Smooth muscle cell (in vitro differentiated cells): ENCODE measurements at regions not wholly inside any gene's neighbourhood (a gene's known extent, or its start where the extent isn't known, plus 50 kb on each side); places are given as distances from the start of the nearest gene placed in this dataset.
A peak's percentile ranks its signal among the peaks of the same experiment; 100 is the strongest.

ENCODE experiments used
- DNase-seq: peaks from one replicate; lab custom pipeline; 2025; ENCODE audit not compliant: unreplicated experiment; lab: John Stamatoyannopoulos, UW
- H2AFZ ChIP-seq: fragments of 200-600 bp; sonication (generic); 2 replicates; pipeline ENCODE4 v1.6.0; 2016; ENCODE audit warnings: antibody characterized with exemption, low read depth, mild to moderate bottlenecking
- H3F3A ChIP-seq: fragments of 200-600 bp; sonication (generic); 2 replicates; pipeline ENCODE4 v1.6.0; 2017; ENCODE audit warnings: antibody characterized with exemption, low read depth
- H3K27ac ChIP-seq: fragments of 200-600 bp; sonication (generic); 2 replicates; pipeline ENCODE4 v1.5.1; 2016; ENCODE audit warnings: low read depth, mild to moderate bottlenecking
- H3K27me3 ChIP-seq: fragments of 200-600 bp; sonication (generic); 2 replicates; pipeline ENCODE4 v1.6.1; 2016; ENCODE audit warnings: low read depth, mild to moderate bottlenecking
- H3K36me3 ChIP-seq: fragments of 200-600 bp; sonication (generic); 2 replicates; pipeline ENCODE4 v1.5.1; 2016; ENCODE audit warnings: low read depth
- H3K4me1 ChIP-seq: fragments of 200-600 bp; sonication (generic); 2 replicates; pipeline ENCODE4 v1.5.1; 2016; ENCODE audit warnings: low read depth
- H3K4me2 ChIP-seq: fragments of 200-600 bp; sonication (generic); 2 replicates; pipeline ENCODE4 v1.6.0; 2016; ENCODE audit warnings: mild to moderate bottlenecking
- H3K4me3 ChIP-seq: fragments of 200-600 bp; sonication (generic); 2 replicates; pipeline ENCODE4 v1.5.1; 2016; ENCODE audit warnings: mild to moderate bottlenecking
- H3K79me2 ChIP-seq: fragments of 200-600 bp; sonication (generic); 2 replicates; pipeline ENCODE4 v1.6.0; 2016; ENCODE audit warnings: low read depth, mild to moderate bottlenecking
- H3K9ac ChIP-seq: fragments of 200-600 bp; sonication (generic); 2 replicates; pipeline ENCODE4 v1.6.0; 2016; ENCODE audit warnings: low read depth
- H3K9me3 ChIP-seq: fragments of 200-600 bp; sonication (generic); replicated peaks from 2 replicates; pipeline ENCODE4 v1.5.1; 2016; ENCODE audit warnings: low read depth
- H4K20me1 ChIP-seq: fragments of 200-600 bp; sonication (generic); 2 replicates; pipeline ENCODE4 v1.6.0; 2016; ENCODE audit warnings: low read depth
- WGBS: methylation state at CpG from one replicate; pipeline ENCODE4 v1.1.7; 2016; ENCODE audit warnings: low lambda C conversion rate; 5-methylcytosine and 5-hydroxymethylcytosine counted together
- TF ChIP-seq, protein P1 (sequence below): fragments of 200-600 bp; sonication (generic); IDR thresholded peaks from 2 replicates; pipeline ENCODE4 v1.5.1; 2017; ENCODE audit warnings: borderline replicate concordance, mild to moderate bottlenecking, antibody characterized with exemption; ENCODE audit not compliant: insufficient read depth, poor library complexity, severe bottlenecking

DNA sequence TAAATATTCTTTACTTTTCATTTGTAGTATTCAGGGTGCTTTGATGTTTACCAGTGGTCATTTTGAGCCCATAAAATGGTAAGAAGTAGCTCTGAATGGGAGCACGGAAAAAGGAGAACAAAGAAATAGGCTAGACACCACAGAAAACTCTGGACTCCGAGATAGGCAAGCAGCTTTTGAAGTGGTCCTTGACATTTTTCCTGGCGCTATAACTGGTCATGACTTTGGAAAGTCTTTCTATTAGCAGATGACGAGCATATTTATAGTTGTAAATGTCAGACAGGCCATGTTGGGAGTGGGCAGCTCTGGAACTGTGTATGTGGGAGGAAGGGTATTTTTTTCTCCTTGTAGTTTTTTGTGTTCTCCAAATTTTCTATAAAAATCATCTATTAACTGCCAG, 126.1 kb upstream of the POC5 start:
- TF ChIP-seq, protein P1, sequence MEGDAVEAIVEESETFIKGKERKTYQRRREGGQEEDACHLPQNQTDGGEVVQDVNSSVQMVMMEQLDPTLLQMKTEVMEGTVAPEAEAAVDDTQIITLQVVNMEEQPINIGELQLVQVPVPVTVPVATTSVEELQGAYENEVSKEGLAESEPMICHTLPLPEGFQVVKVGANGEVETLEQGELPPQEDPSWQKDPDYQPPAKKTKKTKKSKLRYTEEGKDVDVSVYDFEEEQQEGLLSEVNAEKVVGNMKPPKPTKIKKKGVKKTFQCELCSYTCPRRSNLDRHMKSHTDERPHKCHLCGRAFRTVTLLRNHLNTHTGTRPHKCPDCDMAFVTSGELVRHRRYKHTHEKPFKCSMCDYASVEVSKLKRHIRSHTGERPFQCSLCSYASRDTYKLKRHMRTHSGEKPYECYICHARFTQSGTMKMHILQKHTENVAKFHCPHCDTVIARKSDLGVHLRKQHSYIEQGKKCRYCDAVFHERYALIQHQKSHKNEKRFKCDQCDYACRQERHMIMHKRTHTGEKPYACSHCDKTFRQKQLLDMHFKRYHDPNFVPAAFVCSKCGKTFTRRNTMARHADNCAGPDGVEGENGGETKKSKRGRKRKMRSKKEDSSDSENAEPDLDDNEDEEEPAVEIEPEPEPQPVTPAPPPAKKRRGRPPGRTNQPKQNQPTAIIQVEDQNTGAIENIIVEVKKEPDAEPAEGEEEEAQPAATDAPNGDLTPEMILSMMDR = no peak
- H3K9me3 ChIP-seq = no peaks in the 10 kb centered on the region
- H3K27ac ChIP-seq = peak overlapping the region; percentile 61
- H3F3A ChIP-seq = peaks cover 3% of the 10 kb centered on the region
- H3K4me2 ChIP-seq = peak overlapping the region; percentile 73
- H4K20me1 ChIP-seq = no peaks in the 10 kb centered on the region
- no peaks in the 10 kb centered on the region for H3K36me3 ChIP-seq
- H3K4me1 ChIP-seq = no peaks in the 10 kb centered on the region
- no peak for DNase-seq
- no peak overlapping the region for H3K9ac ChIP-seq
- WGBS = 9% methylated on average over 4 of the region's 4 CpGs
- peak overlapping the region; percentile 63 for H2AFZ ChIP-seq
- no peaks in the 10 kb centered on the region for H3K79me2 ChIP-seq
- no peaks in the 10 kb centered on the region for H3K27me3 ChIP-seq
- no peak overlapping the region for H3K4me3 ChIP-seq

DNA sequence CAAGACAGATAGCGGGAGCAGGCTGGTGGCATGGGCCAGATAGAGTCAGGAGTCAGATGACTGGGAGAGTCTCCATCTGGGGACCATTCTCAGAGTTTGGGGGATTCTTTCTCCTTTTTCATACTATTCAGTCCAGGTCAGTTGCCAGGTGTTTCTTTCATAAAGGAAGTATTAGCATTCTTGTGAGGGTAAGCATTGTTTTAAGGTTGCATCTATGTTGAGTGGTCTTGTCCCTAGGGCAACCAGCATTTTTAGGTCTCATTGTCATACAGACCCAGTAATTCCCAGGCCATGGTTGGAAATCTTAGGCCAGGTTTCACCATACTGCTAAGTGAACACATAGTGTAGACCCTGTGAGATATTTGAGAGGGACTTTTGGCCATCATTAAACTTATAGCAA, 122.3 kb upstream of the POC5 start:
- DNase-seq = no peak
- Histone ChIP-seq H3K27ac (no peak overlapping the region), H3K9me3 (no peaks in the 10 kb centered on the region), H3F3A (no peaks in the 10 kb centered on the region), H3K4me1 (no peaks in the 10 kb centered on the region), H3K27me3 (no peaks in the 10 kb centered on the region), H2AFZ (no peak overlapping the region), H3K79me2 (no peaks in the 10 kb centered on the region), H3K4me3 (no peak overlapping the region), H3K9ac (no peak overlapping the region), H4K20me1 (no peaks in the 10 kb centered on the region), H3K36me3 (no peaks in the 10 kb centered on the region), H3K4me2 (no peak overlapping the region)
- TF ChIP-seq, protein P1 = no peak
- 82% methylated on average over 1 of the region's 1 CpG for WGBS

DNA sequence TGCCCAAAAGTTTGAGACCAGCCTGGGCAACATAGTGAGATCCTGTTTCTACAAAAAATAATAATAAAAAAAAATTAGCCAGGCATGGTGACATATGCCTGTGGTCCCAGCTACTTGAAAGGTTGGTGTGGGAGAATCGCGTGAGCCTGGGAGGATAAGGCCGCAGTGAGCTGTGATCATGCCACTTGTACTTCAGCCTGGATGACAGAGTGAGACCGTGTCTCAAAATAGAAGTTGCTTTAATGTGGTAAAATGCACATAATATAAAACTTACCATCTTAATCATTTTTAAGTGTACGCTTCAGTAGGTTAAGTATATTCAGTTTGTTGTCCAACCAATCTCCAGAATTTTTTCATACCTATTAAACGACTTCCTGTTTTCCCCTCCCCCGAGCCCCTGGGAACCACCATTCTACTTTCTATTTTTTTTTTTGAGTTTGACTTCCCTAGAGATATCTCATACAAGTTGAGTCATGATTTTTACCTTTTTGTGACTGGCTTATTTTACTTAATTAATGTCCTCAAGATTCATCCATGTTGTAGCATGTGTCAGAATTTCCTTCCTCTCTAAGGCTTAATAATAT, 120.1 kb upstream of the POC5 start:
- no peak overlapping the region for H2AFZ ChIP-seq
- H3K27me3 ChIP-seq = no peaks in the 10 kb centered on the region
- WGBS = 84% methylated on average over 7 of the region's 7 CpGs
- no peak overlapping the region for H3K27ac ChIP-seq
- H3F3A ChIP-seq = no peaks in the 10 kb centered on the region
- no peak overlapping the region for H3K4me3 ChIP-seq
- DNase-seq = no peak
- H3K36me3 ChIP-seq = no peaks in the 10 kb centered on the region
- H3K79me2 ChIP-seq = no peaks in the 10 kb centered on the region
- H3K9me3 ChIP-seq = no peaks in the 10 kb centered on the region
- H3K4me1 ChIP-seq = no peaks in the 10 kb centered on the region
- no peaks in the 10 kb centered on the region for H4K20me1 ChIP-seq
- TF ChIP-seq, protein P1 = no peak
- no peak overlapping the region for H3K9ac ChIP-seq
- H3K4me2 ChIP-seq = no peak overlapping the region

DNA sequence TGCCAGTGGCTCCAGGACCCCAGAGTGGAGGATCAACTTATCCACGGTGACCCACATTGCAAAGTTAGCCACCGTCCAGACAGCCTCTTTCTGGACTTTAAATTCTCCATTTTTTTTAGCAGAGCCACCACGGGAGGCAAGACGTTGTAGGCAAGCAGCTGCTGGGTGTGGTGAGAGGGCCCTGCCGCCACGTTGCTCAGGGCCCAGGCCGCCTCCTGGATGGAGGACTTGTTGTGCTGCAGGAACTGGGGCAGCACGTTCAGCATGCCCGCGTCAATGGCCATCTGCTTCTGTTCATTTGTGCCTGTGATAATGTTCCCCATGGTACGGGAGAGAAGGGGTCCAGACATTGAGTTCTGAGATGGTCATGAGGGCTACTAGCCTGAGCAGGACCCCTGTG, 114.3 kb upstream of the POC5 start:
- DNase-seq = no peak
- Histone ChIP-seq H4K20me1 (no peaks in the 10 kb centered on the region), H3K4me2 (no peak overlapping the region), H3K9me3 (no peaks in the 10 kb centered on the region), H3K9ac (no peak overlapping the region), H2AFZ (no peak overlapping the region), H3K4me1 (no peaks in the 10 kb centered on the region), H3F3A (no peaks in the 10 kb centered on the region), H3K27me3 (no peaks in the 10 kb centered on the region), H3K36me3 (no peaks in the 10 kb centered on the region), H3K27ac (no peak overlapping the region), H3K79me2 (no peaks in the 10 kb centered on the region), H3K4me3 (no peak overlapping the region)
- TF ChIP-seq, protein P1 = no peak
- 91% methylated on average over 11 of the region's 11 CpGs for WGBS
